GM18507 (cell line): ENCODE measurements at regions not wholly inside any gene's neighbourhood (a gene's known extent, or its start where the extent isn't known, plus 50 kb on each side); places are given as distances from the start of the nearest gene placed in this dataset.

ENCODE experiments used
- DNase-seq: peaks from one replicate; pipeline ENCODE4 v3.0.0; 2011; ENCODE audit warnings: low read depth; ENCODE audit not compliant: insufficient read length; ENCODE audit errors: extremely low spot score
- FAIRE-seq: peaks from 2 replicates; lab custom pipeline; 2011; peaks lifted over from hg19 to GRCh38; lab: Jason Lieb, UNC

- no peak for DNase-seq
Observed at GRCh38 chr11:116112087-116112935, 608.1 kb upstream of the CADM1 start.

GRCh38 chr11:116111546-116111945 is 607.3 kb upstream of the CADM1 start:
- no peak for FAIRE-seq
- no peak for DNase-seq

More at GRCh38 chr11:116112087-116112935, 608.1 kb upstream of the CADM1 start:
- no peak for FAIRE-seq

- DNase-seq (no peak), FAIRE-seq (no peak)
Observed at GRCh38 chr11:116110802-116111201, 606.6 kb upstream of the CADM1 start.

- DNase-seq (no peak), FAIRE-seq (no peak)
Observed at GRCh38 chr11:116110356-116110755, 606.1 kb upstream of the CADM1 start.

- DNase-seq (no peak), FAIRE-seq (no peak)
Observed at GRCh38 chr11:116109228-116109627, 605.0 kb upstream of the CADM1 start.

- no peak for DNase-seq
- no peak for FAIRE-seq
Observed at GRCh38 chr11:116108161-116108560, 603.9 kb upstream of the CADM1 start.

- FAIRE-seq (no peak), DNase-seq (no peak)
Observed at GRCh38 chr11:116107229-116107628, 603.0 kb upstream of the CADM1 start.

- DNase-seq (no peak), FAIRE-seq (no peak)
Observed at GRCh38 chr11:116104498-116105174, 600.4 kb upstream of the CADM1 start.

- FAIRE-seq = no peak
- DNase-seq = no peak
Observed at GRCh38 chr11:116101902-116102301, 597.7 kb upstream of the CADM1 start.

GRCh38 chr11:116100016-116100415 is 595.8 kb upstream of the CADM1 start:
- FAIRE-seq (no peak), DNase-seq (no peak)

- FAIRE-seq = no peak
Observed at GRCh38 chr11:116099541-116099940, 595.3 kb upstream of the CADM1 start.

GRCh38 chr11:116096272-116096995 is 592.2 kb upstream of the CADM1 start:
- DNase-seq (no peak), FAIRE-seq (no peak)

More at GRCh38 chr11:116099541-116099940, 595.3 kb upstream of the CADM1 start:
- DNase-seq = no peak

GRCh38 chr11:116093481-116094270 is 589.5 kb upstream of the CADM1 start:
- DNase-seq (no peak), FAIRE-seq (no peak)

- DNase-seq (no peak), FAIRE-seq (no peak)
Observed at GRCh38 chr11:116093065-116093464, 588.9 kb upstream of the CADM1 start.

- FAIRE-seq (no peak), DNase-seq (no peak)
Observed at GRCh38 chr11:116086426-116086825, 582.2 kb upstream of the CADM1 start.

GRCh38 chr11:116085031-116085635 is 580.9 kb upstream of the CADM1 start:
- no peak for DNase-seq
- no peak for FAIRE-seq

GRCh38 chr11:116084511-116084910 is 580.3 kb upstream of the CADM1 start:
- FAIRE-seq (no peak), DNase-seq (no peak)

- FAIRE-seq (no peak), DNase-seq (no peak)
Observed at GRCh38 chr11:116082256-116082655, 578.0 kb upstream of the CADM1 start.

GRCh38 chr11:116079580-116079979 is 575.4 kb upstream of the CADM1 start:
- FAIRE-seq (no peak), DNase-seq (no peak)
